ENCODE measurements at regions not wholly inside any gene's neighbourhood (a gene's known extent, or its start where the extent isn't known, plus 50 kb on each side); places are given as distances from the start of the nearest gene placed in this dataset.

DNA sequence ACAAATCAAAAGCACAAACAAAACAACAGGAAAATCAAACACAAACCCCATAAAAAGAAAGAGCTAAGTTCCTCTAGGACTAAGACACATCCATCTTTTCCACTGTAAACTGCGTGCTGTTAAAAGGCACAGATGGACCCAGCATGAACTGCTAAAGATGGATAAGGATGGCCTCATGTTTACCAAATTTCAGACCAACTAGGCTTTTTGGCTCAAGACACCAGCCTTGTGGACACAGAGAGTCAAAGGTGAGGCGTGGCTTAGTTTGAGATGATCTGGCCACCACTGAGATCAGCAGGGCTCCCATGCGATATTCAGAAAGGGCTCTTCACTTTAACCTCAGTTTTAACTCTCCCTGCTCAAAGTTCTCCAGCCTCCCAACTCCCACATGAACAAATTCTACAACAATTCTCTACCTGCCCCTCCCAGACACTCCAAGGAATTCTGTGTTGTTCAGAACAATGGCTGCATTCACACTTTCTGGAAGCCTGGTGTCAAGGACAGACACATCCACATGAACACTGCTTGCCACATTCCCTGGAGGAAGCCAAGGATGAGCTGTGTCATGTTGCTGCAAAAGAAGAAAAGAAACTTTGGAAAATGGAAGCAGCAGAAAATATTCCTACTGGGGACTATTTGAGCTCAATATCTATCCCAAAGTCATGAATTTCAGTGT, 198.4 kb upstream of the LRRN1 start:
- TF ChIP-seq, protein P1, sequence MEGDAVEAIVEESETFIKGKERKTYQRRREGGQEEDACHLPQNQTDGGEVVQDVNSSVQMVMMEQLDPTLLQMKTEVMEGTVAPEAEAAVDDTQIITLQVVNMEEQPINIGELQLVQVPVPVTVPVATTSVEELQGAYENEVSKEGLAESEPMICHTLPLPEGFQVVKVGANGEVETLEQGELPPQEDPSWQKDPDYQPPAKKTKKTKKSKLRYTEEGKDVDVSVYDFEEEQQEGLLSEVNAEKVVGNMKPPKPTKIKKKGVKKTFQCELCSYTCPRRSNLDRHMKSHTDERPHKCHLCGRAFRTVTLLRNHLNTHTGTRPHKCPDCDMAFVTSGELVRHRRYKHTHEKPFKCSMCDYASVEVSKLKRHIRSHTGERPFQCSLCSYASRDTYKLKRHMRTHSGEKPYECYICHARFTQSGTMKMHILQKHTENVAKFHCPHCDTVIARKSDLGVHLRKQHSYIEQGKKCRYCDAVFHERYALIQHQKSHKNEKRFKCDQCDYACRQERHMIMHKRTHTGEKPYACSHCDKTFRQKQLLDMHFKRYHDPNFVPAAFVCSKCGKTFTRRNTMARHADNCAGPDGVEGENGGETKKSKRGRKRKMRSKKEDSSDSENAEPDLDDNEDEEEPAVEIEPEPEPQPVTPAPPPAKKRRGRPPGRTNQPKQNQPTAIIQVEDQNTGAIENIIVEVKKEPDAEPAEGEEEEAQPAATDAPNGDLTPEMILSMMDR (IDR thresholded peaks at IDR 0.05; ENCODE audit: insufficient read depth, low read depth, low read length), result no peak
- no peak for TF ChIP-seq EZH2 (IDR thresholded peaks at IDR 0.05; ENCODE audit: insufficient read depth, low read length)
